Retinal pigment epithelial cell (primary cell): ENCODE measurements at regions not wholly inside any gene's neighbourhood (a gene's known extent, or its start where the extent isn't known, plus 50 kb on each side); places are given as distances from the start of the nearest gene placed in this dataset.
"Not testable (repeated sequence)": the region's sequence is repeated elsewhere in the genome, so short reads cannot be mapped to it uniquely, and the experiment has no call there.

ENCODE experiments used
- DNase-seq: peaks from one replicate; pipeline ENCODE4 v3.0.0-alpha.2; 2010; ENCODE audit warnings: low read depth
- H3K4me3 ChIP-seq: 2 replicates; pipeline ENCODE4 v1.5.1; 2011; ENCODE audit warnings: mild to moderate bottlenecking, low read length, control low read depth, moderate library complexity
- CTCF ChIP-seq: conservative IDR thresholded peaks from 2 replicates; pipeline ENCODE4 v1.5.1; 2011; ENCODE audit warnings: low read depth, low read length, control low read depth, inconsistent platforms

DNA sequence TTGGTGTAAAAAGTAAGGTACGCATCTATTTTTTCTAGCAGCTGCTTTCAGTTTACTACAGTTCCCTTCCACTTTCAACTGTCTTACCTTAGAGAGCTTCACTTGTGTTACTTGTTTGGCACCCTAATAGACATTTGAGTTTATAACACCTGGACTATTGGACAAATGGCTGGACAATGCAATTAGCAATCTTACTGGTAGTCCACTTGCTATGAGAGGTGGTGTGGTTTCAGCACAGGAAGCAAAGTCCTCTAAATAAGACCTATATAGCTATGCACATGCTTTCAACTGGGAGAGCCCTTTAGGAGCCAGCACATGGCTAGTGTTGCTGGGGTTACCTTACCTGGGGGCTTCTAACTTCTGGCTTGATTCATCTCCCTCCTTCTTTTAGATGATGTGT is 119.6 kb upstream of the RANBP3L start:
- no peak overlapping the region for H3K4me3 ChIP-seq
- no peak for TF ChIP-seq CTCF
- DNase-seq = no peak

DNA sequence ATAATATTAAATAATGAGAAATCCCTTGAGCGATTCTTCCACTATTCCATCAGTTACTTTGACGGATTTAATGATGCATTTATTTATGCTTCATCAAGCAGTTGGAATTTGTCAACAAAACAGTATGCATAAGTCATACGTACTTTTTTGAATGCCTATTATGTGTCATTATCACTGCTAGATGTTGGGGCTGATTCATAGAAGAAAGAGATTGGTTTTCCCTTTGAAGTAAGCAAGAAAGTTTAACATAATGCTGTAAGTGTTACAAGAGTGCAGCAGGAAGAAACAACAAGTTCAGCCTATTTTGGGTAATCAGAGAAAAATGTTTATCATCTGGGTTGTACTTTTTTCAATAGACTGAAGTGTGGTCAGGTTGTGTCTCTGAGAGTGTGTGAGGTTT is 121.2 kb upstream of the RANBP3L start:
- H3K4me3 ChIP-seq = no peak overlapping the region
- TF ChIP-seq CTCF = no peak
- peak; percentile 60 for DNase-seq

- no peak for TF ChIP-seq CTCF
- no peak for DNase-seq
- no peak overlapping the region for H3K4me3 ChIP-seq
These were observed 122.0 kb upstream of the RANBP3L start for GRCh38 chr5:36423578-36424307.

- not testable (repeated sequence) for DNase-seq, H3K4me3 ChIP-seq
These were observed 124.4 kb upstream of the RANBP3L start for GRCh38 chr5:36426070-36426469.

DNA sequence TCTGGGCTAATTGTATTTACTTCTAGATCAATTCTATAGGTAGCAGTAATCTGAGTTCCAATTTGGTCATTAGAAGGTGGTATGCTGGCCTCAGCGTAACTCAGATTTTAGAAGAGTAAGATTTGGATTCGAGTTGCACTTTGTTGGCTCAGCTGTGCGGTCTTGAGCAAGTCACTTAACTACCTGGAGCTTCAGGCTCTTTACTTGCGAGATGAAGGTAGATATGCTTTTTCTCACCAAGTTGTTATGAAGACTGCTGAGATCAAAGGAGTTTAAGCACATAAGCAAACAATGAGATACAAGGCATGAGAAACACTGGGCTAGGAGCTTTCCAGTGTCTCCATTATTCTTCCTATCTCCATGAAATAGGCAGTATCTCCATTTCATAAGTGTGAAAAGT is 133.8 kb upstream of the RANBP3L start:
- DNase-seq = no peak
- no peak overlapping the region for H3K4me3 ChIP-seq
- no peak for TF ChIP-seq CTCF

DNA sequence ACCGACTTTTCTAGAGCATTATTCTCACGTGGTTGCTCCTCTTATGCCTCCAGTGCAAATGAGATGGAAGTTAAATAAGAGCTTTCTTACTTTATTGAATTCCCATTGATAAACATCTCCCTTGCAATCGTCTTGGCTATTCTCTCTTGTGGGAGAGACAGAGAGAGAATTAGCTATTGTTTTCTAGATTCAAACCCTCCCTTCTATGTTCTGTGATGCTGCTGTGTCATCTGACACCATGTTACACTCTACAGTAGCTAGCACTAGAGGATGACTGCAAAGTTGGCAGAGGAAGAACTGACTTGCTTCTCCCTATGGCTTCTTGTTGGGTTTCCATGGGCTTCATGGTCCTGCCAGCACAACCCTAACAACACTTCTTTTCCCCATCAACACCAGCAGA is 134.6 kb upstream of the RANBP3L start:
- DNase-seq = no peak
- TF ChIP-seq CTCF = no peak

DNA sequence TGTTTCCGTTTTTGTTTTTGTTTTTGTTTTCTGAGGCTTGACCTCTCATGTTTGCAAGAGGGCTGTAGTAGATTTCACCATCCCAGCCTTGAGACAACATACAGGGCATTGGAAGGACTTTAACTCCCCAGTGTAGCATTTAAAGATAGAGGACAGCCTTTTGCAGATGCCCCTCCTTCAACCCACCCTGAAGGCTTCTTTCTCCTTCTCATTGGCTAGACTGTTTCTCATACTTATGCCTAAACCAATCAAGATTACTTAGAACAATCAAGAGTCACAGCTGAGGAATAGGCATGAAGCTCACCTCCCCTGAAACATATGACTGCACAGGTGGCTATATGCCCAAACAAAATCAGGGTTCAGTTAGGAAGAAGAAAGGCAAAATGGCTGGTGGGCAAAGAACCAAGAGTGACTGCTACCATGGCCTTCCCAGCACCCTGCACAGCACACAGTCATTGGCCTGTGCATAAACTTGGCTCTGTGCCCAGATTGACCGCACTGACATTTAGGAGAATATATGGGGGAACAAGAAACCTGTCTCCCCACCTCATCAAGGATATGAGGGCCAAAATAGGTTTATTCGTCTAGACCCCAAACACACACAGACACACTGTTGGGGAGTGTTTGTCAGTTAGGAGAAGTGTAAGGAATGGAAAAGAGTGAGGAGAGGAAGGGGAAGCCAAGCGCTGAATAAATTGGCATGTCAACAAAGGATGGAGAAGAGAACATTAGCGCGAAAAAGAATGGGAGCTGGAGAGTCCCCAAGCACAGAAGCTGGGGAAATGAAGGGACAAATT is 137.3 kb upstream of the RANBP3L start:
- no peak for TF ChIP-seq CTCF
- H3K4me3 ChIP-seq = no peak overlapping the region
- DNase-seq = no peak

More for the DNA sequence above, 134.6 kb upstream of the RANBP3L start:
- no peak overlapping the region for H3K4me3 ChIP-seq
